HL-60 (cell line): ENCODE measurements at regions not wholly inside any gene's neighbourhood (a gene's known extent, or its start where the extent isn't known, plus 50 kb on each side); places are given as distances from the start of the nearest gene placed in this dataset.

ENCODE experiments used
- CTCF ChIP-seq: IDR thresholded peaks from one replicate; pipeline ENCODE4 v1.5.1; 2011; ENCODE audit warnings: low read length, control low read depth, inconsistent platforms; ENCODE audit not compliant: insufficient read depth
- GABPA ChIP-seq: IDR thresholded peaks from 2 replicates; pipeline ENCODE4 v1.6.1; 2012; ENCODE audit warnings: low read depth
- SPI1 ChIP-seq: IDR thresholded peaks from 2 replicates; pipeline ENCODE4 v1.6.1; 2012; ENCODE audit warnings: low read depth, mild to moderate bottlenecking, borderline replicate concordance

GRCh38 chr2:10242451-10242850 is 60.3 kb upstream of the HPCAL1 start:
- TF ChIP-seq CTCF (no peak), GABPA (no peak), SPI1 (no peak)
